Calu3 (cell line): ENCODE measurements at regions not wholly inside any gene's neighbourhood (a gene's known extent, or its start where the extent isn't known, plus 50 kb on each side); places are given as distances from the start of the nearest gene placed in this dataset.

Source experiments
- BruUV-seq: library from RNA; stranded (reverse); fragments of 400-500 nt; replicated peaks from 2 replicates; lab custom pipeline; 2021; lab: Mats Ljungman, UMichigan
- CTCF ChIA-PET: fragments of 300-600 bp; sonication (Branson Sonifier 250); formaldehyde crosslinking; loops from one replicate; lab custom pipeline; 2022; ENCODE audit warnings: antibody characterized with exemption; lab: Charles Lee
- DNase-seq: peaks from one replicate; pipeline ENCODE4 v3.0.0; 2022
- H3K27ac Mint-ChIP-seq: one replicate; pipeline ENCODE4 v1.8.0; 2022; ENCODE audit warnings: mixed read lengths; ENCODE audit not compliant: unreplicated experiment
- H3K27me3 Mint-ChIP-seq: one replicate; pipeline ENCODE4 v1.8.0; 2022; ENCODE audit warnings: mixed read lengths; ENCODE audit not compliant: unreplicated experiment
- H3K36me3 Mint-ChIP-seq: one replicate; pipeline ENCODE4 v1.8.0; 2022; ENCODE audit warnings: mild to moderate bottlenecking, moderate library complexity, mixed read lengths; ENCODE audit not compliant: insufficient read depth, unreplicated experiment
- H3K4me1 Mint-ChIP-seq: one replicate; pipeline ENCODE4 v1.8.0; 2022; ENCODE audit warnings: mild to moderate bottlenecking, low read depth, mixed read lengths; ENCODE audit not compliant: unreplicated experiment
- H3K4me3 Mint-ChIP-seq: one replicate; pipeline ENCODE4 v1.8.0; 2022; ENCODE audit warnings: mild to moderate bottlenecking, low read depth, moderate library complexity, mixed read lengths; ENCODE audit not compliant: unreplicated experiment
- H3K9me3 Mint-ChIP-seq: one replicate; pipeline ENCODE4 v1.8.0; 2022; ENCODE audit warnings: low read depth, mixed read lengths; ENCODE audit not compliant: unreplicated experiment
- intact Hi-C: fragments of 100-400 bp; cut with micrococcal nuclease; formaldehyde crosslinking; loops from one replicate; pipeline ENCODE4 v1.10.0; 2022; ENCODE audit not compliant: unreplicated experiment
- TF ChIP-seq, protein P1 (sequence below): fragments of 200-600 bp; IDR thresholded peaks from one replicate; pipeline ENCODE4 v1.8.0; 2022; ENCODE audit warnings: antibody characterized with exemption; ENCODE audit not compliant: unreplicated experiment

DNA sequence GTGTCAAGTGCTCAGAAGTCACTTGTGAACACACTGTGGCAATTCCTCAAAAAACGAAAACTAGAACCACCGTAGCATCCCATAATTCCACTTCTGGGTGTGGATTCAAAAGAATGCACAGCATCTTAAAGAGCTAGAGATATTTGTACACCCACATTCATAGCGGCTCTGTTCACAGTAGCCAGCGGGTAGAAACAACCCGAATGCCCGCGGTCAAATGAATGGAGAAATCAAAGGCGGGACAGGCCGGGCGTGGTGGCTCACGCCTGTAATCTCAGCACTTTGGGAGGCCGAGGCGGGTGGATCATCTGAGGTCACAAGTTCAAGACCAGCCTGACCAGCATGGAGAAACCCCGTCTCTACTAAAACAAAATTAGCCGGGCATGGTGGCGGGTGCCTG, 337.5 kb downstream of the SEC14L1 start:
- TF ChIP-seq, protein P1, sequence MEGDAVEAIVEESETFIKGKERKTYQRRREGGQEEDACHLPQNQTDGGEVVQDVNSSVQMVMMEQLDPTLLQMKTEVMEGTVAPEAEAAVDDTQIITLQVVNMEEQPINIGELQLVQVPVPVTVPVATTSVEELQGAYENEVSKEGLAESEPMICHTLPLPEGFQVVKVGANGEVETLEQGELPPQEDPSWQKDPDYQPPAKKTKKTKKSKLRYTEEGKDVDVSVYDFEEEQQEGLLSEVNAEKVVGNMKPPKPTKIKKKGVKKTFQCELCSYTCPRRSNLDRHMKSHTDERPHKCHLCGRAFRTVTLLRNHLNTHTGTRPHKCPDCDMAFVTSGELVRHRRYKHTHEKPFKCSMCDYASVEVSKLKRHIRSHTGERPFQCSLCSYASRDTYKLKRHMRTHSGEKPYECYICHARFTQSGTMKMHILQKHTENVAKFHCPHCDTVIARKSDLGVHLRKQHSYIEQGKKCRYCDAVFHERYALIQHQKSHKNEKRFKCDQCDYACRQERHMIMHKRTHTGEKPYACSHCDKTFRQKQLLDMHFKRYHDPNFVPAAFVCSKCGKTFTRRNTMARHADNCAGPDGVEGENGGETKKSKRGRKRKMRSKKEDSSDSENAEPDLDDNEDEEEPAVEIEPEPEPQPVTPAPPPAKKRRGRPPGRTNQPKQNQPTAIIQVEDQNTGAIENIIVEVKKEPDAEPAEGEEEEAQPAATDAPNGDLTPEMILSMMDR, result no peak
- peaks cover 62% of the 10 kb centered on the region for H3K36me3 Mint-ChIP-seq
- DNase-seq, result no peak
- intact Hi-C loops, result no loop called here
- H3K27ac Mint-ChIP-seq, result no peak overlapping the region
- H3K4me3 Mint-ChIP-seq, result no peak overlapping the region
- H3K9me3 Mint-ChIP-seq, result no peaks in the 10 kb centered on the region
- H3K27me3 Mint-ChIP-seq, result no peaks in the 10 kb centered on the region
- CTCF ChIA-PET, result interaction anchor here (0.6 kb wide), 1 partner anchor 8 kb away, joined by 3 read pairs; no protein-coding TSS in a partner anchor
- BruUV-seq, result no TSS peak
- peaks cover 35% of the 10 kb centered on the region for H3K4me1 Mint-ChIP-seq

DNA sequence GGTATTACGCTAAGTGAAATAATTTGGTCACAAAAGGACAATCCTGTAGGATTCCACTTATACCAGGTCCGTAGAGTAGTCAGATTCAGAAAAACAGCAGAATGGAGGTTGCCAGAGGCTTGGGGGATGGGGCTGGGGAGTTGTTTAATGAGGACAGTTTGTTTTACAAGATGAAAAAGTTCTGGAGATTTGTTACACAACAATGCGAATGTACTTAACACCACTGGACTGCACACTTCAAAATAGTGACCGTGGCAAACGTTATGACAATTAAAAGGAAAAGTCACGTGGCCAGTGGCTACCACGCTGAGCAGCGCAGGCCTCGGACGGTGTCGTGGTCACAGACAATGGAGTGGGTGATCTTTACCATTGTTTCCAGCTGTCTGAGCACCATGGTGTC, 338.1 kb downstream of the SEC14L1 start:
- no TSS peak for BruUV-seq
- intact Hi-C loops, result no loop called here
- Mint-ChIP-seq H3K27ac (no peak overlapping the region), H3K36me3 (peaks cover 58% of the 10 kb centered on the region), H3K4me1 (peaks cover 29% of the 10 kb centered on the region), H3K9me3 (no peaks in the 10 kb centered on the region), H3K27me3 (no peaks in the 10 kb centered on the region), H3K4me3 (no peak overlapping the region)
- CTCF ChIA-PET, result no interaction called here
- TF ChIP-seq, protein P1, result no peak
- no peak for DNase-seq

DNA sequence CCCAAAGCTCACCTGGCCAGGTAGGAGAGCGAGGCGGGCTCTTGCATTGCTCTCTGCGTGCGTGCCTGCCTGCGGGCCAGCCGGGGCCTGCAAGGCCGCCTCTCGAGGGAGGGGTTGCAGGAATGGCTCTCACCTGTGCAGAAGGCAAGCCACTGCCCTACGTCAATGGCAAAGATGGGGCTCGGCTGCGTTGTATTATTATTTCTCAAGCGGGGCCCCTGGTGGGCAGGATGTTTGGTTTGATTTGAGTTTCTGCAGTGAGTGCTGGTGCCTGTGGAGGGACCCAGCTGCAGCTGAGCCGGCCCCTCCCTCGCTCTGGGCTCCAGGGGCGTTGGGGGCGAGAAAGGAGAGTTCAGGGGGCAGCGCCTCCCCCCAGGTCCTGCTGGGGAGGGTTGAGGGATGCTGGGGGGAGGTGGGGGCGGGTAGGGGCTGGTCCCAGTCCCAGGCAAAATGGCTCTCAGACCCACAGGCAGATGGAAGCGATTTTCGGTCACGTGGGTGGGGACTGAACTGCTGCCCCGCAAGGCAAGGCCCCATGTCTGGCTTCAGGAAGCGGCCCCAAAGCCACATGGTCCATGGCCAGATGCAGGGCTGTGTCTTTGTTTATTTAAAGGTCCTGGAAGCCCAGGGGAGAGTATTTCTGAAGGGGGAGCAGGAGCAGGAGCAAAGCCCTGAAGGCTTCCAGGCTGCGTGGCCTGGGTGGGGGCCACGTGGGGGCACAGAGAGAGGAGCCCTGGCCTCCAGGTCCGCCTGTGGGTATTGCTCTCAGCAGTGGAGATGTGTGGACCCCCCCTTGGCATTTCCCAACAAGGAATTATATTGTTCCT, 338.8 kb downstream of the SEC14L1 start:
- Mint-ChIP-seq H3K27ac (no peak overlapping the region), H3K27me3 (no peaks in the 10 kb centered on the region), H3K4me3 (no peak overlapping the region), H3K9me3 (no peaks in the 10 kb centered on the region), H3K4me1 (peaks cover 24% of the 10 kb centered on the region), H3K36me3 (peaks cover 51% of the 10 kb centered on the region)
- TF ChIP-seq, protein P1, result no peak
- DNase-seq, result no peak
- intact Hi-C loops, result no loop called here
- no TSS peak for BruUV-seq
- CTCF ChIA-PET, result no interaction called here

DNA sequence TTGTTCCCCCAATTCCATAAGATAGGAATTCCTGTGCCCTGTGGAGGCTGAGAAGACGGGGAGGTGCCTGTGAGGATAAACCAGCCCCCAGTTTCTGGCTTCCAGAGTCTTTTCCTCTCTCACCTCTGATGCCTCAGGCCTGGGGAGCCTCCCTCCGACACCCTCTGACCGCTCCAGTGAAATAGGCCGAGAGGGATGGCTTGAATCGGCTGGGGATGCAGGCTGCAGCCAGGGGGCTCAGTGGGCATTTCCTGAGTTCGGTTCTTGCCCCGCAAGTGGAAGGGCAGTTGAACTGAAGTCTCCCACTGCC, 339.4 kb downstream of the SEC14L1 start:
- TF ChIP-seq, protein P1, result no peak
- Mint-ChIP-seq H3K4me3 (no peak overlapping the region), H3K27me3 (no peaks in the 10 kb centered on the region), H3K9me3 (no peaks in the 10 kb centered on the region), H3K27ac (no peak overlapping the region), H3K4me1 (peaks cover 20% of the 10 kb centered on the region), H3K36me3 (peaks cover 46% of the 10 kb centered on the region)
- intact Hi-C loops, result no loop called here
- BruUV-seq, result no TSS peak
- CTCF ChIA-PET, result no interaction called here
- no peak for DNase-seq
